Ovary (tissue), 3 donors: ENCODE measurements at regions not wholly inside any gene's neighbourhood (a gene's known extent, or its start where the extent isn't known, plus 50 kb on each side); places are given as distances from the start of the nearest gene placed in this dataset.

Source experiments
- CTCF ChIP-seq, 3 donors: fragments of 450-650 bp in 2 of 3; fragments of 200-600 bp in 1 of 3; IDR thresholded peaks; one replicate each; pipeline versions ENCODE4 v1.5.1 to v1.8.0; 2016 to 2022; ENCODE audit warnings: antibody characterized with exemption in 3 of 3, mild to moderate bottlenecking in 1 of 3
- EP300 ChIP-seq: sonication (generic); formaldehyde crosslinking; IDR thresholded peaks from one replicate; pipeline ENCODE4 v1.6.1; 2017; ENCODE audit warnings: antibody characterized with exemption
- POLR2A ChIP-seq: fragments of 450-650 bp; IDR thresholded peaks from one replicate; pipeline ENCODE4 v1.6.1; 2017; ENCODE audit warnings: antibody characterized with exemption, mild to moderate bottlenecking, moderate library complexity
- donor health status: DM: no; HTN: no; CAD: no.

GRCh38 chr4:107482546-107482945 lies 237.5 kb downstream of the PAPSS1 start:
- TF ChIP-seq POLR2A, result no peak
- no peak for TF ChIP-seq CTCF (IDR thresholded peaks at IDR 0.05)
- no peak for TF ChIP-seq EP300
